DMS 273 (cell line): ENCODE measurements at regions not wholly inside any gene's neighbourhood (a gene's known extent, or its start where the extent isn't known, plus 50 kb on each side); places are given as distances from the start of the nearest gene placed in this dataset.

ENCODE experiments used
- DNase-seq: peaks from one replicate; lab custom pipeline; 2025; ENCODE audit not compliant: unreplicated experiment; lab: John Stamatoyannopoulos, UW

- no peak for DNase-seq
Observed at GRCh38 chr7:155178096-155178495, 108.0 kb downstream of the HTR5A start.

- DNase-seq: no peak
Observed at GRCh38 chr7:155181768-155182167, 111.6 kb downstream of the HTR5A start.

GRCh38 chr7:155182406-155182970, 112.4 kb downstream of the HTR5A start:
- no peak for DNase-seq

- DNase-seq: no peak
Observed at GRCh38 chr7:155183655-155184054, 113.5 kb downstream of the HTR5A start.

- DNase-seq: no peak
Observed at GRCh38 chr7:155184923-155185322, 112.8 kb upstream of the INSIG1 start.

- DNase-seq: no peak
Observed at GRCh38 chr7:155187061-155187785, 110.5 kb upstream of the INSIG1 start.

GRCh38 chr7:155188357-155188756, 109.3 kb upstream of the INSIG1 start:
- DNase-seq: no peak

GRCh38 chr7:155188821-155189581, 108.7 kb upstream of the INSIG1 start:
- DNase-seq: no peak

GRCh38 chr7:155189590-155189989, 108.1 kb upstream of the INSIG1 start:
- no peak for DNase-seq

- DNase-seq: peak; percentile 79
Observed at GRCh38 chr7:155190688-155191087, 107.0 kb upstream of the INSIG1 start.

GRCh38 chr7:155191137-155191536, 106.5 kb upstream of the INSIG1 start:
- no peak for DNase-seq

GRCh38 chr7:155191901-155192478, 105.7 kb upstream of the INSIG1 start:
- DNase-seq: no peak

GRCh38 chr7:155192961-155193640, 104.6 kb upstream of the INSIG1 start:
- DNase-seq: no peak

- DNase-seq: no peak
Observed at GRCh38 chr7:155193716-155194115, 104.0 kb upstream of the INSIG1 start.

- no peak for DNase-seq
Observed at GRCh38 chr7:155194382-155195140, 103.1 kb upstream of the INSIG1 start.

GRCh38 chr7:155195939-155196523, 101.6 kb upstream of the INSIG1 start:
- DNase-seq: no peak

GRCh38 chr7:155198196-155198892, 99.3 kb upstream of the INSIG1 start:
- no peak for DNase-seq

- no peak for DNase-seq
Observed at GRCh38 chr7:155198901-155199845, 98.5 kb upstream of the INSIG1 start.
